Stimulated activated CD4-positive, alpha-beta T cell treated with anti-CD3 and anti-CD28 coated beads, Interleukin-12 subunit alpha, Interleukin-12 subunit beta, amount 100 ng/mL, for 4 hours (primary cell): ENCODE measurements at regions not wholly inside any gene's neighbourhood (a gene's known extent, or its start where the extent isn't known, plus 50 kb on each side); places are given as distances from the start of the nearest gene placed in this dataset.

Experiments
- DNase-seq: peaks from one replicate; pipeline ENCODE4 v3.0.0-alpha.2; 2020

GRCh38 chr3:24646790-24647189 is 152.1 kb upstream of the THRB start:
- no peak for DNase-seq

- DNase-seq = no peak
Measured at GRCh38 chr3:24648063-24648462, 153.4 kb upstream of the THRB start.

- DNase-seq = no peak
Measured at GRCh38 chr3:24650839-24651238, 156.2 kb upstream of the THRB start.

GRCh38 chr3:24657870-24658510 is 163.3 kb upstream of the THRB start:
- no peak for DNase-seq

- DNase-seq = no peak
Measured at GRCh38 chr3:24661175-24661584, 166.5 kb upstream of the THRB start.

GRCh38 chr3:24662449-24663345 is 168.0 kb upstream of the THRB start:
- DNase-seq = no peak

GRCh38 chr3:24663406-24663805 is 168.8 kb upstream of the THRB start:
- DNase-seq = no peak

GRCh38 chr3:24668039-24668438 is 173.4 kb upstream of the THRB start:
- DNase-seq = no peak

- no peak for DNase-seq
Measured at GRCh38 chr3:24670871-24671270, 176.2 kb upstream of the THRB start.

- DNase-seq = no peak
Measured at GRCh38 chr3:24673596-24673995, 178.9 kb upstream of the THRB start.

- DNase-seq = no peak
Measured at GRCh38 chr3:24674261-24674660, 179.6 kb upstream of the THRB start.

GRCh38 chr3:24678021-24678420 is 183.4 kb upstream of the THRB start:
- DNase-seq = no peak

- DNase-seq = no peak
Measured at GRCh38 chr3:24678421-24678865, 183.8 kb upstream of the THRB start.

- DNase-seq = no peak
Measured at GRCh38 chr3:24679429-24679828, 184.8 kb upstream of the THRB start.

- DNase-seq = peak; percentile 38
Measured at GRCh38 chr3:24680214-24680967, 185.7 kb upstream of the THRB start.

- DNase-seq = no peak
Measured at GRCh38 chr3:24682141-24682547, 187.5 kb upstream of the THRB start.

- DNase-seq = no peak
Measured at GRCh38 chr3:24683090-24683489, 188.4 kb upstream of the THRB start.

- no peak for DNase-seq
Measured at GRCh38 chr3:24683633-24684384, 189.2 kb upstream of the THRB start.

GRCh38 chr3:24684506-24685023 is 189.9 kb upstream of the THRB start:
- DNase-seq = no peak

- no peak for DNase-seq
Measured at GRCh38 chr3:24686808-24687207, 192.2 kb upstream of the THRB start.

- no peak for DNase-seq
Measured at GRCh38 chr3:24687671-24688070, 193.0 kb upstream of the THRB start.

- DNase-seq = no peak
Measured at GRCh38 chr3:24688446-24689148, 193.9 kb upstream of the THRB start.
